Neural cell (in vitro differentiated cells): ENCODE measurements at regions not wholly inside any gene's neighbourhood (a gene's known extent, or its start where the extent isn't known, plus 50 kb on each side); places are given as distances from the start of the nearest gene placed in this dataset.
"Not testable (repeated sequence)": the region's sequence is repeated elsewhere in the genome, so short reads cannot be mapped to it uniquely, and the experiment has no call there.

Experiments used
- H2AFZ ChIP-seq: fragments of 200-600, 300-800 bp; sonication (generic), shearing (Covaris generic); 2 replicates; pipeline ENCODE4 v1.6.0; 2014; ENCODE audit warnings: low read depth, mild to moderate bottlenecking, antibody characterized with exemption, low read length, moderate library complexity
- H3F3A ChIP-seq: fragments of 200-600 bp; shearing (Covaris generic); 2 replicates; pipeline ENCODE4 v1.6.1; 2016; ENCODE audit warnings: mild to moderate bottlenecking, moderate library complexity, mixed read lengths, antibody characterized with exemption, low read length; ENCODE audit not compliant: insufficient read depth, poor library complexity, severe bottlenecking
- H3K27ac ChIP-seq: fragments of 200-600, 300-800 bp; sonication (generic), shearing (Covaris generic); 2 replicates; pipeline ENCODE4 v1.5.1; 2014; ENCODE audit warnings: mild to moderate bottlenecking, low read length, moderate library complexity
- H3K27me3 ChIP-seq: fragments of 300-800, 200-600 bp; sonication (generic), shearing (Covaris generic); 2 replicates; pipeline ENCODE4 v1.6.0; 2014; ENCODE audit warnings: mild to moderate bottlenecking, low read depth, low read length, moderate library complexity; ENCODE audit not compliant: insufficient read depth
- H3K36me3 ChIP-seq: fragments of 300-800, 200-600 bp; sonication (generic), shearing (Covaris generic); 2 replicates; pipeline ENCODE4 v1.5.1; 2014; ENCODE audit warnings: mild to moderate bottlenecking, antibody characterized with exemption, low read length, moderate library complexity; ENCODE audit not compliant: insufficient read depth
- H3K4me2 ChIP-seq: fragments of 300-800, 200-600 bp; sonication (generic), shearing (Covaris generic); 2 replicates; pipeline ENCODE4 v1.6.0; 2014; ENCODE audit warnings: mild to moderate bottlenecking, low read length
- H3K4me3 ChIP-seq: fragments of 300-800, 200-600 bp; sonication (generic), shearing (Covaris generic); 2 replicates; pipeline ENCODE4 v1.5.1; 2014; ENCODE audit warnings: mild to moderate bottlenecking, low read length, moderate library complexity
- H3K79me2 ChIP-seq: fragments of 200-600 bp; shearing (Covaris generic); replicated peaks from 2 replicates; pipeline ENCODE4 v1.6.0; 2014; ENCODE audit warnings: mild to moderate bottlenecking, low read length, moderate library complexity; ENCODE audit not compliant: insufficient read depth
- H3K9ac ChIP-seq: fragments of 300-800, 200-600 bp; sonication (generic), shearing (Covaris generic); 2 replicates; pipeline ENCODE4 v1.6.1; 2016; ENCODE audit warnings: mild to moderate bottlenecking, low read length, mixed read lengths
- H3K9me2 ChIP-seq: fragments of 200-600 bp; shearing (Covaris generic); 2 replicates; pipeline ENCODE4 v1.6.1; 2016; ENCODE audit warnings: mild to moderate bottlenecking, low read length, mixed read lengths; ENCODE audit not compliant: insufficient read depth
- H3K9me3 ChIP-seq: fragments of 200-600, 300-800 bp; sonication (generic), shearing (Covaris generic); 2 replicates; pipeline ENCODE4 v1.6.1; 2016; ENCODE audit warnings: mild to moderate bottlenecking, mixed run types, low read length, moderate library complexity, mixed read lengths
- H4K20me1 ChIP-seq: fragments of 200-600 bp; shearing (Covaris generic); 2 replicates; pipeline ENCODE4 v1.6.1; 2016; ENCODE audit warnings: mild to moderate bottlenecking, mixed run types; ENCODE audit not compliant: insufficient read depth
- CTCF ChIP-seq: fragments of 450-650 bp; IDR thresholded peaks from 2 replicates; pipeline ENCODE4 v1.5.1; 2014; ENCODE audit warnings: antibody characterized with exemption, mild to moderate bottlenecking, moderate library complexity; ENCODE audit not compliant: poor library complexity, severe bottlenecking
- EP300 ChIP-seq: fragments of 450-650 bp; conservative IDR thresholded peaks from 2 replicates; pipeline ENCODE4 v1.6.1; 2014; ENCODE audit warnings: antibody characterized with exemption, mild to moderate bottlenecking, moderate library complexity; ENCODE audit not compliant: poor library complexity, severe bottlenecking
- EZH2 ChIP-seq: fragments of 200-600, 300-800 bp; shearing (Covaris generic), sonication (generic); IDR thresholded peaks from 2 replicates; pipeline ENCODE4 v1.6.1; 2014; ENCODE audit warnings: antibody characterized with exemption, low read length, borderline replicate concordance, mild to moderate bottlenecking; ENCODE audit not compliant: insufficient read depth, poor library complexity, severe bottlenecking
- MXI1 ChIP-seq: fragments of 450-650 bp; conservative IDR thresholded peaks from 2 replicates; pipeline ENCODE4 v1.6.1; 2014; ENCODE audit warnings: antibody characterized with exemption, mild to moderate bottlenecking; ENCODE audit not compliant: poor library complexity, severe bottlenecking
- POLR2AphosphoS5 ChIP-seq: IDR thresholded peaks from 2 replicates; pipeline ENCODE4 v1.6.1; 2012
- RAD21 ChIP-seq: fragments of 450-650 bp; conservative IDR thresholded peaks from 2 replicates; pipeline ENCODE4 v1.6.1; 2014; ENCODE audit warnings: antibody characterized with exemption, mild to moderate bottlenecking, moderate library complexity
- REST ChIP-seq: IDR thresholded peaks from 2 replicates; pipeline ENCODE4 v1.6.1; 2012; ENCODE audit warnings: borderline replicate concordance
- SMC3 ChIP-seq: fragments of 450-650 bp; conservative IDR thresholded peaks from 2 replicates; pipeline ENCODE4 v1.6.1; 2014; ENCODE audit warnings: antibody characterized with exemption, mild to moderate bottlenecking, moderate library complexity; ENCODE audit not compliant: poor library complexity
- TAF1 ChIP-seq: IDR thresholded peaks from 2 replicates; pipeline ENCODE4 v1.6.1; 2012; ENCODE audit warnings: low read depth

GRCh38 chr3:197449181-197449580, 106.6 kb downstream of the BDH1 start:
- not testable (repeated sequence) for H3K4me3 ChIP-seq, H2AFZ ChIP-seq, H3K27me3 ChIP-seq, H3K9ac ChIP-seq, H4K20me1 ChIP-seq, H3K27ac ChIP-seq, H3K79me2 ChIP-seq, H3K9me3 ChIP-seq, H3F3A ChIP-seq, H3K36me3 ChIP-seq, H3K9me2 ChIP-seq, H3K4me2 ChIP-seq

GRCh38 chr3:197447781-197448180, 108.0 kb downstream of the BDH1 start:
- H3K4me3 ChIP-seq, H3K79me2 ChIP-seq, H3K27ac ChIP-seq, H3K4me2 ChIP-seq, H3K9me2 ChIP-seq, H3F3A ChIP-seq, H3K9ac ChIP-seq, H4K20me1 ChIP-seq, H2AFZ ChIP-seq, H3K27me3 ChIP-seq, H3K36me3 ChIP-seq, H3K9me3 ChIP-seq: not testable (repeated sequence)

GRCh38 chr3:197447057-197447456, 108.7 kb downstream of the BDH1 start:
- Histone ChIP-seq H3K4me3 (no peak overlapping the region), H3F3A (no peaks in the 10 kb centered on the region), H3K9ac (no peak overlapping the region), H3K27me3 (no peaks in the 10 kb centered on the region), H3K9me3 (no peaks in the 10 kb centered on the region), H3K27ac (no peak overlapping the region), H4K20me1 (no peaks in the 10 kb centered on the region), H3K36me3 (no peaks in the 10 kb centered on the region), H3K4me2 (no peak overlapping the region), H3K9me2 (no peaks in the 10 kb centered on the region), H3K79me2 (no peaks in the 10 kb centered on the region), H2AFZ (no peak overlapping the region)
- no peak for TF ChIP-seq EZH2
- no peak for TF ChIP-seq SMC3
- TF ChIP-seq REST: no peak
- no peak for TF ChIP-seq POLR2AphosphoS5
- no peak for TF ChIP-seq EP300
- no peak for TF ChIP-seq CTCF
- TF ChIP-seq TAF1: no peak
- no peak for TF ChIP-seq MXI1
- no peak for TF ChIP-seq RAD21
